IMR-90 (cell line): ENCODE measurements at regions not wholly inside any gene's neighbourhood (a gene's known extent, or its start where the extent isn't known, plus 50 kb on each side); places are given as distances from the start of the nearest gene placed in this dataset.

Source experiments
- ATAC-seq: fragments of 200-7000 bp; cut with Tn5 transposase; 2 replicates; pipeline ENCODE4 v1.9.1; 2020; ENCODE audit warnings: low read depth, mild to moderate bottlenecking, moderate library complexity
- BruUV-seq: library from RNA; stranded (reverse); fragments of 400-500 nt; replicated peaks from 2 replicates; lab custom pipeline; 2021; lab: Mats Ljungman, UMichigan
- CTCF ChIA-PET: fragments of 300-600 bp; formaldehyde crosslinking; extraction: SDS; loops from one replicate; lab custom pipeline; 2021; ENCODE audit warnings: antibody characterized with exemption; lab: Yijun Ruan, JAX
- POLR2A ChIA-PET: fragments of 300-600 bp; sonication (Branson Sonifier 250); formaldehyde crosslinking; loops from one replicate; lab custom pipeline; 2022; ENCODE audit warnings: antibody characterized with exemption; ENCODE audit not compliant: unreplicated experiment; lab: Charles Lee
- DNase-seq: peaks from one replicate; pipeline ENCODE4 v3.0.0; 2013
- H2AFZ ChIP-seq: replicated peaks from 2 replicates; pipeline ENCODE3; 2013; ENCODE audit warnings: low read length, mild to moderate bottlenecking; ENCODE audit not compliant: poor library complexity
- H2AK5ac ChIP-seq: 2 replicates; pipeline ENCODE4 v1.6.1; 2013; ENCODE audit warnings: low read depth, low read length, inconsistent platforms
- H2AK9ac ChIP-seq: replicated peaks from 2 replicates; pipeline ENCODE3; 2013; ENCODE audit warnings: mild to moderate bottlenecking, low read depth, low read length, moderate library complexity; ENCODE audit not compliant: poor library complexity
- H2BK120ac ChIP-seq: 2 replicates; pipeline ENCODE4 v1.6.1; 2013; ENCODE audit warnings: low read depth, low read length, inconsistent platforms
- H2BK15ac ChIP-seq: 3 replicates; pipeline ENCODE4 v1.6.1; 2013; ENCODE audit warnings: low read depth, low read length, inconsistent platforms
- H2BK20ac ChIP-seq: 2 replicates; pipeline ENCODE4 v1.6.1; 2013; ENCODE audit warnings: low read depth, mild to moderate bottlenecking, inconsistent platforms, low read length, moderate library complexity
- H2BK5ac ChIP-seq: 2 replicates; pipeline ENCODE4 v1.6.1; 2013; ENCODE audit warnings: mild to moderate bottlenecking, low read depth, low read length, inconsistent platforms; ENCODE audit not compliant: poor library complexity, severe bottlenecking
- H3K14ac ChIP-seq: replicated peaks from 2 replicates; pipeline ENCODE4 v1.6.1; 2013; ENCODE audit warnings: low read depth, low read length, inconsistent platforms
- H3K18ac ChIP-seq: 2 replicates; pipeline ENCODE4 v1.6.1; 2013; ENCODE audit warnings: low read depth, low read length, control low read depth
- H3K23ac ChIP-seq: 2 replicates; pipeline ENCODE4 v1.6.1; 2013; ENCODE audit warnings: low read depth, low read length, inconsistent platforms
- H3K27ac ChIP-seq: 2 replicates; pipeline ENCODE4 v1.5.1; 2013; ENCODE audit warnings: mild to moderate bottlenecking, control low read depth, low read length; ENCODE audit not compliant: insufficient read depth
- H3K27me3 ChIP-seq: 2 replicates; pipeline ENCODE4 v1.6.1; 2013; ENCODE audit warnings: low read length; ENCODE audit not compliant: control insufficient read depth, insufficient read depth
- H3K36me3 ChIP-seq: 2 replicates; pipeline ENCODE4 v1.6.1; 2013; ENCODE audit warnings: low read length, mixed read lengths; ENCODE audit not compliant: control insufficient read depth, insufficient read depth
- H3K4ac ChIP-seq: 2 replicates; pipeline ENCODE4 v1.6.1; 2013; ENCODE audit warnings: low read depth, low read length, inconsistent platforms
- H3K4me1 ChIP-seq: 2 replicates; pipeline ENCODE4 v1.6.1; 2013; ENCODE audit warnings: low read length, mixed read lengths; ENCODE audit not compliant: control insufficient read depth, insufficient read depth
- H3K4me2 ChIP-seq: 2 replicates; pipeline ENCODE4 v1.6.1; 2013; ENCODE audit warnings: low read depth, mild to moderate bottlenecking, control low read depth, low read length, moderate library complexity
- H3K4me3 ChIP-seq: 2 replicates; pipeline ENCODE4 v1.5.1; 2013; ENCODE audit warnings: low read depth, mild to moderate bottlenecking, control low read depth, low read length, moderate library complexity; ENCODE audit not compliant: insufficient read depth
- H3K56ac ChIP-seq: 2 replicates; pipeline ENCODE4 v1.6.1; 2013; ENCODE audit warnings: low read length, inconsistent platforms; ENCODE audit not compliant: insufficient read depth; ENCODE audit errors: extremely low read depth
- H3K79me1 ChIP-seq, 2 experiments: 2 replicates each; pipeline ENCODE4 v1.6.1; 2013; ENCODE audit warnings: low read length in 2 of 2, inconsistent platforms in 1 of 2, low read depth in 1 of 2
- H3K9ac ChIP-seq: 2 replicates; pipeline ENCODE4 v1.6.1; 2013; ENCODE audit warnings: low read depth, low read length, control low read depth
- H3K9me1 ChIP-seq: 2 replicates; pipeline ENCODE4 v1.6.1; 2013; ENCODE audit warnings: low read length, inconsistent platforms; ENCODE audit not compliant: insufficient read depth
- H3K9me3 ChIP-seq: 2 replicates; pipeline ENCODE4 v1.6.1; 2013; ENCODE audit warnings: low read length; ENCODE audit not compliant: control insufficient read depth, insufficient read depth
- H4K20me1 ChIP-seq: 2 replicates; pipeline ENCODE4 v1.6.1; 2013; ENCODE audit warnings: low read length, inconsistent platforms; ENCODE audit not compliant: insufficient read depth
- H4K5ac ChIP-seq: 2 replicates; pipeline ENCODE4 v1.6.1; 2013; ENCODE audit warnings: mild to moderate bottlenecking, low read depth, low read length, control low read depth
- H4K8ac ChIP-seq, 2 experiments: 2 replicates each; pipeline ENCODE4 v1.6.1; 2013; ENCODE audit warnings: low read depth in 2 of 2, low read length in 2 of 2, control low read depth in 1 of 2, inconsistent platforms in 1 of 2
- H4K91ac ChIP-seq: 2 replicates; pipeline ENCODE4 v1.6.1; 2013; ENCODE audit warnings: low read depth, low read length, inconsistent platforms; ENCODE audit not compliant: insufficient read depth
- BHLHE40 ChIP-seq: fragments of 150-350 bp; IDR thresholded peaks from 2 replicates; pipeline ENCODE4 v1.6.1; 2016; ENCODE audit warnings: mild to moderate bottlenecking, low read depth, low read length
- MXI1 ChIP-seq: IDR thresholded peaks from 2 replicates; pipeline ENCODE4 v1.6.1; 2012; ENCODE audit warnings: low read depth, mild to moderate bottlenecking, low read length, moderate library complexity, borderline replicate concordance
- RFX5 ChIP-seq: IDR thresholded peaks from 2 replicates; pipeline ENCODE4 v1.8.0; 2012; ENCODE audit warnings: low read depth, mild to moderate bottlenecking, low read length, moderate library complexity
- WGBS, 2 experiments: methylation state at CpG; one replicate each; pipeline versions ENCODE4 v1.1.5 to v1.1.7; 2013; ENCODE audit warnings: missing lambda C conversion rate in 2 of 2; ENCODE audit not compliant: insufficient read length in 1 of 2; ENCODE audit errors: extremely low coverage in 2 of 2; 5-methylcytosine and 5-hydroxymethylcytosine counted together
- dilution Hi-C: fragments of 300-500 bp; cut with HindIII; formaldehyde crosslinking; loops from one replicate; pipeline ENCODE4 v1.14.3; 2018; ENCODE audit warnings: low sequenced_read_pairs; ENCODE audit not compliant: unreplicated experiment
- in situ Hi-C: fragments of 300-500 bp; cut with MboI; formaldehyde crosslinking; loops from 3 replicates; pipeline ENCODE4 v1.14.3; 2019; ENCODE audit warnings: low sequenced_read_pairs, inconsistent platforms, mixed read lengths
- intact Hi-C: fragments of 100-400 bp; cut with micrococcal nuclease; formaldehyde crosslinking; loops from 2 replicates; pipeline ENCODE4 v1.10.0; 2022
- TF ChIP-seq, protein P1 (sequence below): fragments of 150-350 bp; IDR thresholded peaks from 2 replicates; pipeline ENCODE4 v1.6.1; 2016; ENCODE audit warnings: low read depth, mild to moderate bottlenecking, low read length, moderate library complexity, borderline replicate concordance

DNA sequence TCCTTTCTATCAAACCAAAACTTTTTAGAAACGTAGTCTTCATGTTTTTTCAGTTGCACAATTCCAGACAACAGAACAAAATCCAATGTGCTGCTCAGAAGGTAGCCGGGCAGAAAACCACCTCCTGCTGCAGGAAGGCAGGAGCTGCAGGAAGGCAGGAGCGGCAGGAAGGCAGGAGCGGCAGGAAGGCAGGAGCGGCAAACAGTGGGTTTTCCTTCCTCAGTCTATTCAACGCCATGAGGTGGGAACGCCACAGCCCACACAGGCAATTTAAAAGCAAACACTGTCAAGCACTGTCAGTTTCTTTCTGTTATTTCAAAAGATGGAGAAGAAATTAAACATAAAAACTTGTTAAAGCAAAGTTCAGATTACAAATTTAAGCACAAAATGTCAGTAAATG, 601.2 kb upstream of the SALL3 start:
- intact Hi-C loops = no loop called here
- Histone ChIP-seq H3K18ac (no peak overlapping the region), H3K4me2 (no peak overlapping the region), H2BK15ac (no peak overlapping the region), H2AFZ (no peak overlapping the region), H3K56ac (no peak overlapping the region), H3K9me3 (peaks cover 29% of the 10 kb centered on the region), H4K5ac (no peak overlapping the region), H3K4ac (no peak overlapping the region), H3K27ac (no peak overlapping the region), H2BK5ac (no peak overlapping the region), H4K8ac (no peak overlapping the region), H2AK5ac (no peak overlapping the region), H3K4me1 (no peaks in the 10 kb centered on the region), H3K36me3 (no peaks in the 10 kb centered on the region), H3K9ac (no peak overlapping the region), H2BK20ac (no peak overlapping the region), H4K91ac (no peak overlapping the region), H2AK9ac (no peak overlapping the region), H3K9me1 (no peaks in the 10 kb centered on the region), H3K27me3 (no peaks in the 10 kb centered on the region), H3K79me1 (no peaks in the 10 kb centered on the region), H2BK120ac (no peak overlapping the region), H4K20me1 (no peaks in the 10 kb centered on the region), H3K14ac (no peak overlapping the region), H3K4me3 (no peak overlapping the region), H3K23ac (no peak overlapping the region)
- dilution Hi-C loops = no loop called here
- POLR2A ChIA-PET = interaction anchor here (0.6 kb wide), 1 partner anchor 32 kb away, joined by 4 read pairs; no protein-coding TSS in a partner anchor
- BruUV-seq = no TSS peak
- no peak for TF ChIP-seq RFX5
- TF ChIP-seq, protein P1, sequence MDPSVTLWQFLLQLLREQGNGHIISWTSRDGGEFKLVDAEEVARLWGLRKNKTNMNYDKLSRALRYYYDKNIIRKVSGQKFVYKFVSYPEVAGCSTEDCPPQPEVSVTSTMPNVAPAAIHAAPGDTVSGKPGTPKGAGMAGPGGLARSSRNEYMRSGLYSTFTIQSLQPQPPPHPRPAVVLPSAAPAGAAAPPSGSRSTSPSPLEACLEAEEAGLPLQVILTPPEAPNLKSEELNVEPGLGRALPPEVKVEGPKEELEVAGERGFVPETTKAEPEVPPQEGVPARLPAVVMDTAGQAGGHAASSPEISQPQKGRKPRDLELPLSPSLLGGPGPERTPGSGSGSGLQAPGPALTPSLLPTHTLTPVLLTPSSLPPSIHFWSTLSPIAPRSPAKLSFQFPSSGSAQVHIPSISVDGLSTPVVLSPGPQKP = no peak
- TF ChIP-seq BHLHE40 = no peak
- TF ChIP-seq MXI1 = no peak
- ATAC-seq = no peak
- DNase-seq = no peak
- in situ Hi-C loops = no loop called here
- no CpG with 5 or more reads among the region's 7 CpGs for WGBS, 2 experiments
- CTCF ChIA-PET = no interaction called here
